Dedifferentiated amniotic fluid mesenchymal stem cell (primary cell): ENCODE measurements at regions not wholly inside any gene's neighbourhood (a gene's known extent, or its start where the extent isn't known, plus 50 kb on each side); places are given as distances from the start of the nearest gene placed in this dataset.
"Not testable (repeated sequence)": the region's sequence is repeated elsewhere in the genome, so short reads cannot be mapped to it uniquely, and the experiment has no call there.

ENCODE experiments used
- DNase-seq: peaks from one replicate; pipeline ENCODE4 v3.0.0-alpha.2; 2016; ENCODE audit errors: extremely low spot score

DNA sequence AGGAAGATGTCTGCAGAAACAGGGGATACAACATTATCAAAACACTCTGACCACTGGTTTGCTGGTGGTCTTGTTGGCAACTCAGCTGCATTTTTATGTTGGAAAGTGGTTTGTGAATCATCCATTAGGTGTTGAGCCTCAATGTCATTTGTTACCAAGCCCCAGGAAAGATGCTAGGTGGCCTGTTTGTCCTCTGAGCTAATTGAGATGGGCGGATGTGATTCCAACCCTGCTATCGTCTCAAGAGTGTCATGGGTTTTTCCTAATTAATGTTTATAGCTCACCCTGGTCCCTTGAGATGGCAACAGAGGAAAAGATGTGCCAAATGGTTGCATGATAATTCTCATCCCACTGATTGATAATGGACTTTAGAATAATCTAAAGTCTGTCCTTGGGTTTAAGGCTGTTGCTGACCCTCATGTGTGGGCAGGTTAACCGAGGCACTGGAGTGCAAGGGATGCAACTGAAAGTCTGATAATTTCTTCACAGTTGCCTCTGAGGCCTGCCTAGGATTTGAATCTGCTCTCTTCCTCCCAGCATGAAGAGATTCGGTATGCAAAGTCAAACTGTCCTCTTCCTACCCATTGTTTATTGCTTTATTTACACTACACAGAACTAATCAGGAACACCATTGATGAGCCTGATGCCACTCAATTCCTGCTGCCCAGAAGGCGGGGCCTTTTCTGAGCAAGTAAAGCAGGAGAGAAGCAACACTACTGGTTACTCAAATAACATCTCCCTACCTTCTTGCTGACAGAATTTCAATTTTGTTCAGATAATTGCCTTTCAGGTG lies 166.2 kb upstream of the TBC1D5 start:
- DNase-seq = no peak

DNA sequence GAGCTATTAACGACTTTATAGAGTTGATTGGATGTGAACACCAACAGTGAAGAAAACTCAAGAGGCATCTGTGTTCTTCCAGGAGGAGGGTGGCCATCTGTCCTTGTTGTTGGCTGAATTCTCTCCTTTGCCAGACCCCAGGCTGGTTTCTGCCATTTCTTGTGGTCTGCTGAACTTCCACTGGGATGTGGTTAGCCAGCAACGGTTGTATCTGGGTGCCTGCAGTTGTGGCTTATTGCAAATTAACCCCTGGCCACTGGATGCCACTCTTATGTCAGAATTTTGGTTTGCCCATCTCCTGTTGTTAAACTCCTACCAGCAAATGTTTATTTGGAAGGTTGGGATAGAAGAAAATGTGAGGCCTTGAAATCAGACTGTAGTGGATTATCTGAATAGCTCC lies 163.6 kb upstream of the TBC1D5 start:
- no peak for DNase-seq

DNA sequence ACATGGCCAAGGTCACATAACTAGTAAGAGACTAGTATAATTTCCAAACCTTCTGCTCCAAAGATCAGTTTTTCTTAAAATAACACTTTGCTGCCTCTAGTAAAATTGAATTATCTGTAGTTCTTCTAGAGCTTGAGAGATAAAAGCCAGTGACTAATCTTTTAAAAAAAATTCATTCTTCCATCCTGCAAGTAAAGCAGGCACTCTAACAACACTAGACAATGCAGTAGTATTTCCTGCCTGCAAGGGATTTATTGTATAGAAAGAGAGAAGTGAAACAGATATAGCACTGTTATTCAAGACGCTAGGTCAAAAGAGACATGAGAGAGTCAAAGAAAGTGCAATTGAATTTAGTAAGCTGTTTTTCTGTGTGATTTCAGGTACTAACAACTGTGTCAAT lies 159.5 kb upstream of the TBC1D5 start:
- no peak for DNase-seq

DNA sequence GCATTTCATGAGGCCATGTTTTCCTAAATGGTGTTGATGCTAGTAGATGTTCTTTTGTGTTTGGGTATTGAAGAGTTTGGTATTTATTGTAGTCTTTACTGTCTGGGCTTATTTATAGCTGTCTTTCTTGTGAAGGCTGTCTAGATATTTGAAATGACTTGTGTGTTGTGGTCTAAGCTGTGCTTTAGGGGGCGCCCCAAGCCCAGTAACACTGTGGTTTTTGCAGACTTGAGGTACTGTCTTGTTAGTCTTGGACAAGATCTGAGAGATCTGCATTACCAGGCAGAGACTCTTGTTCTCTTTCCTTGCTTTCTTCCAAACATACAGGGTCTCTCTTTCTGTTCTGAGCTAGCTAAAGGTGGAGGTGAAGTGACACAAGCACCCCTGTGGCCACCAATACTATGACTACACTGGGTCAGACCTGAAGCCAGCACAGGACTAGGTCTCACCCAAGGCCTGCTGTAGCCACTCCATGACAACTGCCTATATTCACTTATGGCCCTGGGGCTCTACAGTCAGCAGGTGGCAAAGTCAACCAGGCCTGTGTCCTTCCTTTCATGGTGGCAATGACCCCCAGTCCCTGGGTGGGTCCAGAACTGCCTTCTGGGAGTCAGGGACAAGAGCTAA lies 152.1 kb upstream of the TBC1D5 start:
- DNase-seq = no peak

DNA sequence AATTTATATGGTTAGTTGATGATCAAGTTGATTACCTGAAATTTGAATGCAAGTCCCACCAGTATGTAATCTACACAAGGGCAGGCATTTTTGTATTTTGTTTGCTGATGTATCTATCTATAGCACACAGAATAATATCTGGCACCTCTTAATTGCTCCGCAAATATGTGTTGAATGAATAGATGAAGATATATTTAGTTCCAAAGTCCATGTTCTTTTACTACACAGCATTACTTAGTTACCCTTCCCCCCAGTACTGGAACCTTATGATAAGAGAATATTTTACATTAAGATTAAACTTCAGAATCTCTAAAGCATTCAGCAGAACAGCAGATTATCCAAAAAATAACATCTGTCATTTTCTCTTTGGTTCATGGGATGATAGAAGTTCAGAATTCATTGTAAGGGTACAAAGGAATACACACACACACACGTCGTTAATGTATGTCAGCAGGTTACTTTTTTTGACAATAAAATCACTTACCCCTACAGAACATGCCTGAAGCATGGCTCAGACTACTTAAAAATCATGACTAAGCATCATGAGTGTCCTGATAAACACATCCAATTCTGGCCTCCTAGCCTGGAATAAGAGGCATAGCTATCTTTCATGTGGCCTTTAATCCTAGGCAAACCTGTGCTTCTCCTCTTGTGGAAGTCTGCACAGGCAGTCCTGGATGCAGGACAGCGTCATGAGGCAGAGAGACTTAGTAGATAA lies 148.9 kb upstream of the TBC1D5 start:
- DNase-seq = no peak

DNA sequence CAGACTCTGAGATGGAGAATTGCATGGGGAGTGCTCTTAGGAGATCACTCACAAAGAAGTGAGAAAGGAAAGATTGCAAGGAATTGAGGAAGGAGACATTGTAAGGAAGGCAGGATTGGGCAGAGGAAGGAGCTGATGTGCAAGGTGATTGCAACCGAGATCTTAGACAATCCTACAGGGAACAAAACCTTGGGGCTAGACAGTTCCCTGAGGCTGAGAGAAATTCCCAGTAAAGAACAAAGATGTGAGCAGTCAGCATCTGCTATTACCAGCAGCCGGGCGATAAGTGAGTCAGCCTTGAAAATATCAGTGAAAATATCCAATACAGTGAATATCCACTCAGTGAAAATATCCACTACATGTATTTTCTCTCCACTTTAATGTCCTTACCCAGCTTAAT lies 143.6 kb upstream of the TBC1D5 start:
- no peak for DNase-seq

DNA sequence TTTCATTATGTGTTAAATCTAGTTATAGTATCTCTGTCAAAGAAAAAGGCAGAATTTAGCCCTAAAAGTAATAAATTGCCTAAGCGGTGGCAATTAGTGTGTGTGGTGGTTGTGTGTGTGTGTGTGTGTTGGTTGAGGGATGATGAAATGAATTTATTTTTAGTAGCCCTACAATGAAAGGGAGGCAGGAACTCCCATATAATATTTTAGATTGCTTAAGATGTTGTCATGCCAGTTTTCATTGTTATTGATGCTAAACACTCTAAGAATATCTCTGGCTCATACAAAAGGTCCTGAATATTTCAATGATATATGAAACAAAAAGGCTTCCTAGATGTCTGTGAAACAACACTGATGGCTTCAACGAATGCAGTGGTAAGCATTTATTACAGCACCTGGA lies 140.6 kb upstream of the TBC1D5 start:
- no peak for DNase-seq

DNA sequence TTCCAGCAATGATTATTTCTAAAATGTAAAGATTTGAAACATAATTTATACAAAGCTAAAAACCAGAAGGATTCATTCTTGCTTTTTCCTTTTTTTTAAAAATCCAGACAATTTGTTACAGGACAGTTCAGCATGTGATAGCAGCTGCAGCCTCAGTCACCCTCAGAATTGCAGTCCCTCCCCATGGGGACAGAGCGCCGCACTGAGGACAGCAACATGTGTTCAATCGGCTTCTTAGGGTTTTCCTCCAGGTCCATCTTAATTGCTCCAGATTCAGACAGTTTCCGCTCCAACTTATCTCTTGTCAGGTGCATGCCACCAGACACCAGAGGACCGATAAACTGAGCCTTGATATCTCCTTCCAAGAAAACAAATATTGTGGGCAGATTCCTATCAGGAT lies 134.9 kb upstream of the TBC1D5 start:
- DNase-seq = no peak

DNA sequence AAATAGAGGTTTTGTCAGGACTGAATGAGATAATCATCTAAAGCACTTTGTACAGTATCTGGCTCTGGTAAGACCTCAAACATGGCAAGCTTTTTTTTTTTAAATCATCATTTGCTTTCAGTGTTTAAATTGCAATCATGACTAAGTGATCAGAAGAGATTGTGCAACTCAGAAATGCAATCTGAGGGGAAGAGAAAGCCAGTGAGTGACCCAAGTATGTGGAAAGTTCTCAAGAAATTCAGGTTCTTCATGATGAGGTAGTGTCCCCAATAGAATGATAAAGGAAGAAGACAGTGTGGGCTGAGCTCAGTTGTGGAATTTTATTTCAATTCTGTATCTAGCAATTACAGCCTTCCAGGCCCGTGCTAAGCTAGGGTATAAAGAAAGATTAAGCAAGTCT lies 132.2 kb upstream of the TBC1D5 start:
- no peak for DNase-seq

DNA sequence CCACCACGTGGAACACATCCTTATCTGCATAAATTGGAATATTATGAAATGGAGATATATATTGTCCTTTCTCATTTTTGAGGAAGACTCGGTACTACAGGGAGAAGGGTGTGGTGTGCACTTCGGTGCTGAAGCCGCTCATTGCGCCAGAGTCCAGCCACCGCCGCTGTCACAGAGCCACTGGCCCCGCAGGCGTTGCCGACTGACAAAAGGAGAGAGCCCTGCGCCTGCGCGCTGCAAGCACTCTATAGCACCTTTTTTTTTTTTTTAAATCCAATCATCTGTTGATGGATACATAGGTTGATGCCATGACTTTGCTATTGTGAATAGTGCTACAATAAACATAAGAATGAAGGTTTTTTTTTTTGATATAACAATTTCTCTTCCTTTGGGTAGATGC lies 130.0 kb upstream of the TBC1D5 start:
- no peak for DNase-seq

DNA sequence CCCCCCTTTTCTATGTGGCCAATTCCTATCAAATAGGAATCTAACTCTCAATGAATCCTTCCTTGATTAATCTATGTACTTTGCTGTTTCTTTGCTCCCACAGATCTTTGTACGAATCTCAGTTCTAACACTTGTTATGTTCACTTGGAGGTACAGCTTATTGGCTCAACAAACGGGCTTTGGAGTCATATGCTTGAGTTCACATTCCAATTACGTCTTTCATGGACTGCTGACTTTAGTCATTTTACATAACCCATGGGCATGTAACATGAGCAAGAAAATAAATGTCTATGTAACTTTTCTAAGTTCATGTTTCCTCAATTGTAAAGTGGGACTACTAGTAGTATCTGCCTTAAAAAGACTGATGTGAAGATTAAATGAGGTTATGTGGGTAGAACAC lies 123.2 kb upstream of the TBC1D5 start:
- DNase-seq = no peak

DNA sequence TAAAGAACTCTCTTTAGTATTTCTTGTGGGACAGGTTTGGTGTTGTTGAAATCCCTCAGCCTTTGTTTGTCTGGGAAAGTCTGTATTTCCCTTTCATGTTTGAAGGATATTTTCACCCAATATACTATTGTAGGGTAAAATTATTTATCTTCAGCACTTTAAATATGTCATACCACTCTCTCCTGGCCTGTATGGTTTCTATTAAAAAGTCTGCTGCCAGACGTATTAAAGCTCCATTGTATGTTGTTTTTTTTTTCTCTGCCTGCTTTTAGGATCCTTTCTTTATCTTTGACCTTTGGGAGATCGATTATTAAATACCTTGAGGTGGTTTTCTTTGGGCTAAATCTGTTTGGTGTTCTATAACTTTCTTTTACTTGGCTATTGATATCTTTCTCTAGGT lies 119.0 kb upstream of the TBC1D5 start:
- no peak for DNase-seq

DNA sequence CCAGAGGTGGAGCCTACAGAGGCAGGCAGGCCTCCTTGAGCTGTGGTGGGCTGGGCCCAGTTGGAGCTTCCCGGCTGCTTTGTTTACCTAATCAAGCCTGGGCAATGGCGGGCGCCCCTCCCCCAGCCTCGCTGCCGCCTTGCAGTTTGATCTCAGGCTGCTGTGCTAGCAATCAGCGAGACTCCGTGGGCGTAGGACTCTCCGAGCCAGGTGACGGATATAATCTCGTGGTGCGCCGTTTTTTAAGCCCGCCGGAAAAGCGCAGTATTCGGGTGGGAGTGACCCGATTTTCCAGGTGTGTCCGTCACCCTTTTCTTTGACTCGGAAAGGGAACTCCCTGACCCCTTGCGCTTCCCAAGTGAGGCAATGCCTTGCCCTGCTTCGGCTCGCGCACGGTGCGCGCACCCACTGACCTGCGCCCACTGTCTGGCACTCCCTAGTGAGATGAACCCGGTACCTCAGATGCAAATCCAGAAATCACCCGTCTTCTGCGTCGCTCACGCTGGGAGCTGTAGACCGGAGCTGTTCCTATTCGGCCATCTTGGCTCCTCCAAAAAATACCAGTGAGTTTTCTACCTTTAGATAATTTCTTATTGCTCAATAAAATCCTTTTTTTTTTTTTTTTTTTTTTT lies 118.5 kb upstream of the TBC1D5 start:
- DNase-seq = not testable (repeated sequence)

DNA sequence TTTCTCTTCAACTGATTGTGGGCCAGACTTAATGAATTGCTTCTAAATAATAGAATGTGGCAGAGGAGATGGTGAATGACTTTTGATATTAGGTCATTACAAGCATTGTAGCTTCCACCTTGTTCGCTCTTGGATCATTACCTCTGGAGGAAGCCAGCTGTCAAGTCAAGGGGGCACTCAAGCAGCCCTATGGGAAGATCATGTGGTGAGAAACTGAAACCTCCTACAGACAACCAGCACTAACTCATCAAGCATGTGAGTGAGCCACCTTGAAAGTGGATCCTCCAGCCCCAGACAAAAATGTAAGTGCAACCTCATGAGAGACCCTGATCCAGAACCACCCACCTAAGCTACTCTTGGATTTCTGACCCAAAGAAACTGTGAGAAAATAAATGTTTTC lies 109.8 kb upstream of the TBC1D5 start:
- no peak for DNase-seq

DNA sequence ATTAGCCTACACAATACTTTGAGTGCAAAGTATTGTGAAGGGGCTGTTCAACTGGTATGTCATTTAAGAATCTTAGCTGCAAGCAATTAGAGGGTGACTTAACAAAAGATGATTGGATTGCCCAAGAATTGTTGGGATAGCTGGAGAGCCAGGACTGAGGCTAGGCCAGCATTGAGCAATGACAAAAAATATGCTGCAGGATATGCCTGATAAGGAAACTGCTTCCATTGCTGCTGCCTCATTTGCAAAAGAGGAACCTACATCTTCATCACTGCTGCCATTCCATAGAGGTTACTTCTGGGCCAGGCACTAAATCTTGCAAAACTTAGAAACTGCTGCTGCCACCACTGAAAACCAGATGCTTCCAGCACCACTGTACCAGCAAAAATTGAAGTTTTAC lies 108.0 kb upstream of the TBC1D5 start:
- DNase-seq = no peak

DNA sequence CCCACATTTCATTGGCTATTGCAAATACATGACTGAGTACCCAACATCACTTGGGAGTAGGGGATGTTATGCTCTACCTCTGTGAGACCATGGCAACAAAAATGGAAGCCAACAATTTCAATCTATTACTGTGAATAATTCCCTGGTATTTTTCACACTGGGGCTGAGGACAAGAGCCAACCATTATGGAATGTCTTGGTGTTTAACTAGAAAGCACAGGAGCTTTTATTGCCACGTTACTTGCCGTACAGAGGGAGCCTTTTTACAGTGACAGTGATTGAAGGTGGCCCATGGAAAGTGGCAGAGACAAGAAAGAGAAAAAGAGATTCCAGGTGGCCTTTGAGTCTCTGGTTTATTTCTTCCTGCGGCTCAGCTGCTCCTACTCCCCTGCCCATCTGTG lies 105.7 kb upstream of the TBC1D5 start:
- no peak for DNase-seq

DNA sequence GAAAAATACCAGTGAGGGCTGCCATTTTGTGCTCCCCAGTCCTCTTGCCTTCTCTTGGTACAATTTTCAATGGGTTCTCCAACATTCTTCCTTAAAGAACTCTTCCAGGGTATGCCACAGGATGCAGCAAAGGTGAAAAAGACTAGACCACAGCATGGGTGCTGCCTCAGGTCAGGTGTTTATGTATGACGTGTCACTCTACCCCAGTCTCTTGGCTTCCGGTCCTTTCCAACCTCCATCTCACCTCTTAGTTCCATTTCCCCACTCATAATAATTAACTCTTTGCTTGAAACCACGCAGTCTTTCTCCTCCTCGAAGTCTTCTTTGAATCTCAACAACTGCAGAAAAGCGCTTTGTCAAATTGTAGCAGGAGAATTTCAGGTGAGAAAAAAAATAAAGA lies 104.7 kb upstream of the TBC1D5 start:
- no peak for DNase-seq

DNA sequence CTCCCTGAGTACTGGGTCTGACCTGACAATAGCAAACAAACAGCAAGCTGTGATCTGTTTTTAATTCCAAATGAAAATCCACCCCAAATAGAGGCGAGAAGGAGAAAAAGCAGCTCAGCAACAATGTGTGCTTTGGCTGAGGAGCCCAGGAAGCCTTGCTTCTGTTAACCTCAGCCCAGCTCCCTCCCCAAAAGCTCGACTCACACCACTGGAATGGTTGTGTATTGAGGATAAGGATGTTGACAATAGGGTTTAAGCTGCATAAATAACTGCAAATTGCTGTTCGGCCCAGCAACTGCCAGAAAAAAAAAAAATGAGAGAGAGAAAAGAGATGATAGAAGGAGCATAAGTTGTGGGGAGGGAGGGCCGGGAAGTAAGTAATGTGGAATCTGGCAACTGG lies 104.0 kb upstream of the TBC1D5 start:
- peak; percentile 27 for DNase-seq

DNA sequence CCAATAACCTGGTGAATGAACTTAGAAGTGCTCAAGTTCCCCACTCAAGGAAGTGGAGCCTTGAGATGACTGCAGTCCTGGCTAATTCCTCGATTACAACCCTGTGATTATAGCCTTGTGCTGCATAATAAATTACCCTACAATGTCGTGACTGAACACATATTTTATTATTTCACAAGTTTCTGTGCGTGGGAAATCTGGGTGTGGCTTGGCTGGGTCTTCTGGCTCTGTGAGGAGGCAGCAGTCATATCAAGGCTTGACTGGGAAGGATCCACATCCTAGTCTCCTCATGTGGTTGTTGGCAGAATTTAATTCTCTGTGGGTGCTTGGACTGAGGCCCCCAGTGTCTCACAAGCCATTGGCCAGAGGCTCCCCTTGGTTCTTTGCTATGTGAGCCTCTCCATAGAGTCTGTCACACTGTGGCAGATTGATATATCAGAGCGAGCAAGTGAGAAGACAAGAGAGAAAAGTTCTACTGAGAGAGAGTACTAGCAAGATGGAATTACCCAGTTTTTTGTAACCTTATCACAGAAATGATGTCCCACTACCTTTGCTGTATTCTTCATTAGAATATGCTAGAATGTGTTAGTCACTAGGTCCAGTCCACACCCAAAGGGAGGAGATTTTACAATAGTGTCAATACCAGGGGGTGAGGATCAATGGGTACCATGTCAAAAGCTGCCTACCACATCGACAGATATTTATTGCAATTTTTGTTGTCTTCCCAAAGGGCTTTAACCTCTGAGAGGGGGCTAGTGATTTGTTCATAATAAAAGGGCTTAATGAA lies 102.8 kb upstream of the TBC1D5 start:
- DNase-seq = no peak

DNA sequence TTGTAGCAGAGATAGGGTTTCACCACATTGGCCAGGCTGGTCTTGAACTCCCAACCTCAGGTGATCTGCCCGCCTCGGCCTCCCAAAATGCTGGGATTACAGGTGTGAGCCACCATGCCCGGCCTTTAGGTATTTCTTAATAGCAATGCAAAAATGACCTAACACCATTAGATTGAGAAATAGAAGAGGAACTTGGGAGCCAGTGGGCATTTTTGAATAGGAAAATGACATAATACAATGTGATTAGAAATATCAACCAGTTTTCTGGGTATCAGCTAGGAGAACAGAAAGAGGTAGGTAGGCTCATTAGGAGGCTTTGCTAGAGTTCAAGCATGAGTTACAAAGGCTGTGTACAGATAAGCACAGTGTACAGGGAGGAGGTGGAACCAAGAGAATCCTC lies 101.8 kb upstream of the TBC1D5 start:
- DNase-seq = no peak

DNA sequence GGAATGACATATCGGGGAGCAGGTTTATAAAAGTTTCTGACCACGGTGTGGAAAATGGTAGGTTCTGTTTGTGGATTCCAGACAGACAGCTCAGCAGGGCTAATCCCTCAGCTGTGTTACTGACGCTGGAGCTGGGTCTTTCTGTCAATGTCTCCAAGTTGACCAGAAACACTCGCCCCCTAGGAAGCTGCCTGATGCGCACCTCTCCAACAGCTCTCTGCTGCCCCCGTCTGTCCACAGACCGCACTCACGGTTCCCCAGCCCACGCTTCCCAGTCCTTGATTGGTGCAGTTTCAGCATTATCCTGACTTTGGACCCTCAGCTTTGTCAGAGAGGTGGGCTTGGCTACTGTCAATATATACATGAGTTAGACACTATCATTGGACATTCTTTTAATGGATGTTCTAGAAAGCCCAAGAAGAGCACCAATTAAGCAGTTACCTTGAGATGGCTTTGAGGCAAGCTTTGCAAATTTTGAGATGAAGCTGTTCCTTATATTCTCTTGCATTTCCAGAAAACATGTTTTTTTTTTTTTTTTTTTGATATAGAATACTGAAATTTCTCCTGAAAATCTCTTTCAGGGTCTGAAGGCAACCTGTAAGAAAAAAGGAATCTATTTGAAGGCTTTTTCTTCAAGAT lies 98.9 kb upstream of the TBC1D5 start:
- DNase-seq = peak; percentile 59
